ENCODE measurements at regions not wholly inside any gene's neighbourhood (a gene's known extent, or its start where the extent isn't known, plus 50 kb on each side); places are given as distances from the start of the nearest gene placed in this dataset.

GRCh38 chr2:125526093-125526492 lies 1129.9 kb upstream of the GYPC start:
- TF ChIP-seq CTCF (IDR thresholded peaks at IDR 0.05) (no peak), EZH2 (IDR thresholded peaks at IDR 0.05; ENCODE audit: borderline replicate concordance, insufficient read depth, low read depth, low read length, poor library complexity, severe bottlenecking) (no peak)
